GM19025 (cell line): ENCODE measurements at regions not wholly inside any gene's neighbourhood (a gene's known extent, or its start where the extent isn't known, plus 50 kb on each side); places are given as distances from the start of the nearest gene placed in this dataset.
"Not testable (repeated sequence)": the region's sequence is repeated elsewhere in the genome, so short reads cannot be mapped to it uniquely, and the experiment has no call there.

Source experiments
- ATAC-seq: cut with Tn5 transposase; IDR thresholded peaks from one replicate; pipeline ENCODE4 v1.9.1; 2021; ENCODE audit warnings: mild to moderate bottlenecking, low read depth, moderate library complexity; ENCODE audit not compliant: unreplicated experiment

DNA sequence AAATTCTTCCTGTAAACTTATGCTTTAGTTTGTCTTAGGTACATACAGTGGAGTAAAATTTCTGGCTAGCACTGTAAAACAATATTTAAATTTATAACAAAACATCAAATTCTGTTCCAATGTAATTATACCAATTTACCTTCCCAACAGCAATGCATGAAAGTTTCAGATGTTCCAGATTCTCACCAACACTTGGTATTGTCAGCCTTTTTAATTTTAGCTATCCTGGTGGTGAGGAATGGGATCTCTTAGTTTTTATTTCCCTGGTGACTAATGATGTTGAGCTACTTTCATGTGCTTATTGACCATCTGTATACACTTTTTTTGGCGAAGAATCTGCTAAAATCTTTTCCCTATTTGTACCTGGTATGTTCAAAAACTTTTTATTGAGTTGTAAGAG lies 76.1 kb upstream of the PHACTR1 start:
- ATAC-seq: no peak

GRCh38 chr6:12641785-12642184 lies 74.8 kb upstream of the PHACTR1 start:
- not testable (repeated sequence) for ATAC-seq

DNA sequence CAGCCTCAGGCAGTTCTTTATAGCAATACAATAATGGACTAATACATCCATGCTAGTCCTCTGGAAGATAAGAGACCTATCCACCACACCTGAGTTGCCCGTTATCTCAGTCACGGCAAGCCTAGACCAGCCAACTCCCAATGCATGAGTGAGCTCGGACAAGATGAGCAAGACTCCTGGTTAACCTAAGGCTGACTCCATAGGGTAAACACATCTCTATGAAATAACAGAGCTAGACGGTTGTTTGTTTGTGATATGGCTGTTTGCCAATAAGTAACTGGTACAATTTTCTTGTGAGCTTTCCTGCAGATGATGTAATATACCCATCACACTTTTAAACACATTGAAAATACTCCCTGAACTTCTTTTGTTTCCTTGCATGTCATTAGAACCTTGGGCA lies 70.6 kb upstream of the PHACTR1 start:
- ATAC-seq: no peak

- no peak for ATAC-seq
These were observed 68.4 kb upstream of the PHACTR1 start for GRCh38 chr6:12648171-12648570.

DNA sequence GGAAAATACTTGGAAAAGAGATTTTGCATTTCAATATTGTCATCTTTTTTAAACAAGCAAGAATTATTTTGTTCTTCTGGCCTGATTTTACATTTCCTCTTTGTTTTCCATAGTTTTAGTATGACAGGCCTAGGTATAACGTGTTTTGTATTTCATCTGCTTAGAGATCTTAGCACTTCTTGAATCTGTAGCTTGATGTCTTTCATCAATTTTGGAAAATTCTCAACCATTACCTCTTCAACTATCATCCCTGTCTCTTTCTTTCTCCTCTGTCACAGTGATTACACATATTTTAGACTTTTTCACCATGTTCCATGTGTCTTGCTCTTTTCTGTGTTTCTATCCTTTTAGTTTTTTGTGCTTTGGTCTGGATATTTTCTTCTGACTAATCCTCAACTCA lies 67.2 kb upstream of the PHACTR1 start:
- no peak for ATAC-seq

GRCh38 chr6:12653486-12653885 lies 63.1 kb upstream of the PHACTR1 start:
- no peak for ATAC-seq

DNA sequence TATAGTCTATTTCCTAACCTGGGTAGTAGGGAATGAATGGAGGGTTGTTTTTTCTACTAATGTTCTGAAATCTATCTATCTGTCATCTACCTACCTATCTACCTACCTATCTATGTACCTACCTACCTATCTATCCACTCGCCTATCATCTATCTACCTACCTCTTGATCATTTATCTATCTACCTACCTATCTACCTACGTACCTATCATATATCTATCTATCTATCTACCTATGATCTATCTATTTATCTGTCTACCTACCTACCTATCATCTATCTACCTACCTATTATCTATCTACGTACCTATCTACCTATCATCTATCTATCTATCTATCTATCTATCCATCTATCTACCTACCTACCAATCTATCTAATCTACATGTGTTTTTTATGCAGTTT lies 62.5 kb upstream of the PHACTR1 start:
- ATAC-seq: no peak

DNA sequence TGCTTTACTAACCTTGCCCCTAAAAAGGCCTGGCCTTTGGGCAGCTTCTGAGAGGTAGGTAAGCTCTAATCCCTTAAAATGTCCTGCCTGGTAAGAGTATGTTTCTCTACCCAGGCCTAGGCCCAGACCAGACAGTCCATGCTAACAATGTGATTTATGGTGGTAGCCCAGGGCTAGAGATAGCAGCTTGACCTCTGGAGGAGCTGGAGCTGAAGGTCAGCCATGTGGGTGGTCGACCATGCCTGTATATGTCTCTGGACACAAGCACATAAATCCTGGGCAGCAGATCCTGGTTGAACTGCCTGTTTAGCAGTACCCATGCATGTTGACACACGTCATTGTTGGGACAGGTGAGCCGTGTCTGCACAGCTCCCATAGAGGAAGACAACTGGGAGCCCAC lies 62.1 kb upstream of the PHACTR1 start:
- ATAC-seq: no peak

DNA sequence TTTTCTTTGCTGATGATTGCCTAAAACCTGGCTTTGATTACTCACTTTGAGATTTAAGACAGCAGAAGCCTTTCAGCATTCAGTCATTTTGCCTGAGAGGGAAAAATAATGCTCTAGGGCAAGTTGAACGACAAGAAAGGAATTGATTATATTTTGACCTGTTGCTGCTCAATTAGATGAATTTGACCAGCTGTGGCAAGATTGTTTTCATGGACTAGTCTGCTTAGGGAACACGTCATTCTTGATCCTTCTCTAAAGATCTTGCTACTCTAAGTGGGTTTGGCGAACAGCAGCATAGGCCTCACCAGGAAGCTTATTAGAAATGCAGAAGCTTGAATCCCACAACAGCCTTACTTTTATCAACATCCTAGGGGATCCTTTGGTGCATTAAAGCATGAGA lies 59.7 kb upstream of the PHACTR1 start:
- ATAC-seq: no peak

DNA sequence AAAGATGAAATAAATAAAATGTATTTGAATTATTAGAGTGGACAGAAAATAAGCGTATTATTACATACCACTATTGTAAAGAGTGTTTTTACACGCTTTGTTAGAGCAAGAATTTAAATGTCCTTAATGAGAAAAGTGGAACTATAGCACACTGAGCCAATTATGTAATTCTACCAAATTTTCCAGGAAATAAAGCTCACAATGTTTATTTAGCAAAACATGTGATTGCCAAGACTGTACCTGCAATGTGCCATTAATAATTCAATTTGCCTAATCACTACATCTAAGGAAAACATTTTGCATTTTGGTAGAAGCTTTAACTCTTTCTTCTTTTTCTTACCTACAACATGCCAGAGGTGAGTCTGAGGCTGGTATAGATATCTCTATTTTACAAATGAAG lies 58.7 kb upstream of the PHACTR1 start:
- ATAC-seq: no peak

DNA sequence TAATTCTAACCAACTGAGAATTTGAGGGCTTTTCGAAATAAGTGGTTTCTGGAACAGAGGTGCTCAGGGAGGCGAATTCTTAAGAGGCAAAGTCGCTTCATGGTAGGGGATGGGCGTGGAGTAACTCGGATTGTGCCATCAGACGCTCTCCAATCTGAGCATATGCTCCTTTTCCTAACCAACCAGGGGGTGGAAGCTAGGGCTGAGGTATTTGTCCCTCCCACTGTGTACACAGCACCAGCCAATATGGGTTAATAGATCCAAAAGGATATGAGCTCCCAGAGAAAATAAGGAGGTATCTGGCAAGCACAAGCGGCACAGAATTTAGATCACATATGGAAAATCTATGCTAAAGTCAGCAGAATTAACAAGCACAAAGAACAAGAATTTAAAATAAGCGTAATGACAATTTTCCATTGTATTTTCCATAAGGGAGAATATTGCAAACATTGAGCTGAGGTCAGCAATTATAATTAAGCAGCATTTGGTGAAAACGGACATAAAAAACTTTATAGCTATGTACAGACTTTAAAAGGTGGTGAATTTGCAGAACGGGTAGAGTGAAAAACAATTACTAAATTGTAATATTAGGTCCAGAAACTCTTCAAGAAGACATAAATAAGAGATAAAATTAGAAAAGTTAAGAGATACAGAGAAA lies 55.0 kb upstream of the PHACTR1 start:
- ATAC-seq: no peak
